Adrenal gland (tissue), 9 donors: ENCODE measurements at regions not wholly inside any gene's neighbourhood (a gene's known extent, or its start where the extent isn't known, plus 50 kb on each side); places are given as distances from the start of the nearest gene placed in this dataset.

Experiments used
- DNase-seq, 7 donors: peaks; one replicate each; pipeline ENCODE4 v3.0.0-alpha.2; 2019 to 2020
- H3K27ac ChIP-seq, 5 donors: fragments of 200-600 bp; sonication (generic) in 4 of 5; 1 replicate in 3 of 5; 2 replicates in 2 of 5; pipeline versions ENCODE4 v1.5.1 to v1.8.0; 2016 to 2020; ENCODE audit warnings: mild to moderate bottlenecking in 1 of 5
- H3K27me3 ChIP-seq: fragments of 200-600 bp; 2 replicates; pipeline ENCODE4 v1.8.0; 2021
- H3K36me3 ChIP-seq, 2 donors: fragments of 200-600 bp; replicated peaks in 1 of 2; 1 replicate in 1 of 2; 2 replicates in 1 of 2; pipeline versions ENCODE4 v1.5.1 to v1.8.0; 2018 to 2022
- H3K4me1 ChIP-seq, 2 donors: fragments of 200-600 bp; replicated peaks in 1 of 2; 1 replicate in 1 of 2; 2 replicates in 1 of 2; pipeline versions ENCODE4 v1.5.1 to v1.8.0; 2018 to 2021
- H3K4me3 ChIP-seq, 4 donors: fragments of 200-600 bp; sonication (generic) in 3 of 4; one replicate each; pipeline ENCODE4 v1.5.1; 2016 to 2018
- H3K9me3 ChIP-seq, 3 donors: fragments of 200-600 bp; sonication (generic) in 1 of 3; replicated peaks in 1 of 3; 1 replicate in 2 of 3; 2 replicates in 1 of 3; pipeline versions ENCODE4 v1.5.1 to v1.8.0; 2016 to 2021
- CTCF ChIP-seq, 6 experiments: fragments of 450-650 bp in 4 of 6; fragments of 200-600 bp in 2 of 6; sonication (generic) in 1 of 6; IDR thresholded peaks; 1 replicate in 5 of 6; 2 replicates in 1 of 6; pipeline versions ENCODE4 v1.5.1 to v1.8.0; 2016 to 2021; ENCODE audit warnings: antibody characterized with exemption in 6 of 6, mild to moderate bottlenecking in 2 of 6, moderate library complexity in 1 of 6
- POLR2A ChIP-seq, 2 donors: fragments of 450-650 bp; IDR thresholded peaks; one replicate each; pipeline ENCODE4 v1.6.1; 2017; ENCODE audit warnings: antibody characterized with exemption in 2 of 2, mild to moderate bottlenecking in 2 of 2, moderate library complexity in 1 of 2
- WGBS, 4 donors: extraction: QIAGEN DNeasy Blood & Tissue Kit in 2 of 4; methylation state at CpG; one replicate each; pipeline versions ENCODE4 v1.1.5 to v1.1.7; 2013 to 2017; 5-methylcytosine and 5-hydroxymethylcytosine counted together
- intact Hi-C, 2 donors: fragments of 100-400 bp; cut with DNase I; formaldehyde crosslinking; loops; one replicate each; pipeline versions ENCODE4 v1.14.1 to v1.15.0; 2022 to 2023
- donor health status: healthy with polysubstance abuse.
- donor health status: Bipolar disorder and iron deficiency.
- donor health status: DM: yes; HTN: yes; CAD: no.
- donor health status: DM: no; HTN: no; CAD: no.
- donor health status: DM: no; HTN: no; CAD: no.

GRCh38 chr4:120290553-120290952 is 223.9 kb upstream of the MAD2L1 start:
- 76 to 88% (median 81%) methylated on average over 1 of the region's 1 CpG for WGBS, 4 donors
- Histone ChIP-seq H3K27me3 (no peaks in the 10 kb centered on the region), H3K9me3 (no peaks in the 10 kb centered on the region), H3K27ac (no peak overlapping the region), H3K4me1 (no peaks in the 10 kb centered on the region), H3K4me3 (no peak overlapping the region), H3K36me3 (no peaks in the 10 kb centered on the region)
- no peak for DNase-seq
- intact Hi-C loops = loop anchor here in 1 of 2 donors (10.0 kb wide), 1 partner anchor 1354 kb away; no protein-coding TSS in a partner anchor
- TF ChIP-seq POLR2A (IDR thresholded peaks at IDR 0.05) (no peak), CTCF (IDR thresholded peaks at IDR 0.05) (no peak)

GRCh38 chr4:120286813-120287212 is 220.2 kb upstream of the MAD2L1 start:
- DNase-seq = no peak
- H3K4me3 ChIP-seq = no peak overlapping the region
- 72 to 86% (median 79%) methylated on average over 2 of the region's 2 CpGs for WGBS, 4 donors
- no peaks in the 10 kb centered on the region for H3K9me3 ChIP-seq
- no peak overlapping the region for H3K27ac ChIP-seq
- H3K27me3 ChIP-seq = no peaks in the 10 kb centered on the region
- no peaks in the 10 kb centered on the region for H3K36me3 ChIP-seq
- intact Hi-C loops = no loop called here
- TF ChIP-seq CTCF (IDR thresholded peaks at IDR 0.05) (no peak), POLR2A (IDR thresholded peaks at IDR 0.05) (no peak)
- H3K4me1 ChIP-seq = no peaks in the 10 kb centered on the region

GRCh38 chr4:120281581-120281980 is 214.9 kb upstream of the MAD2L1 start:
- Histone ChIP-seq H3K36me3 (no peaks in the 10 kb centered on the region), H3K4me1 (no peaks in the 10 kb centered on the region), H3K4me3 (no peak overlapping the region), H3K27me3 (no peaks in the 10 kb centered on the region), H3K9me3 (no peaks in the 10 kb centered on the region), H3K27ac (no peak overlapping the region)
- intact Hi-C loops = no loop called here
- no peak for DNase-seq
- TF ChIP-seq POLR2A (IDR thresholded peaks at IDR 0.05) (no peak), CTCF (IDR thresholded peaks at IDR 0.05) (no peak)

GRCh38 chr4:120277391-120277790 is 210.7 kb upstream of the MAD2L1 start:
- TF ChIP-seq POLR2A (IDR thresholded peaks at IDR 0.05) (no peak), CTCF (IDR thresholded peaks at IDR 0.05) (no peak)
- H3K27ac ChIP-seq = no peak overlapping the region
- intact Hi-C loops = no loop called here

More at GRCh38 chr4:120277391-120277790, 210.7 kb upstream of the MAD2L1 start:
- DNase-seq = no peak
- Histone ChIP-seq H3K27me3 (no peaks in the 10 kb centered on the region), H3K4me3 (no peak overlapping the region), H3K36me3 (no peaks in the 10 kb centered on the region), H3K4me1 (no peaks in the 10 kb centered on the region), H3K9me3 (no peaks in the 10 kb centered on the region)
